Activated CD4-positive, CD25-positive, alpha-beta regulatory T cell treated with anti-CD3 and anti-CD28 coated beads, Interleukin-2, amount 50 U/mL, for 72 hours (primary cell): ENCODE measurements at regions not wholly inside any gene's neighbourhood (a gene's known extent, or its start where the extent isn't known, plus 50 kb on each side); places are given as distances from the start of the nearest gene placed in this dataset.

Experiments used
- DNase-seq: peaks from one replicate; pipeline ENCODE4 v3.0.0; 2021

DNA sequence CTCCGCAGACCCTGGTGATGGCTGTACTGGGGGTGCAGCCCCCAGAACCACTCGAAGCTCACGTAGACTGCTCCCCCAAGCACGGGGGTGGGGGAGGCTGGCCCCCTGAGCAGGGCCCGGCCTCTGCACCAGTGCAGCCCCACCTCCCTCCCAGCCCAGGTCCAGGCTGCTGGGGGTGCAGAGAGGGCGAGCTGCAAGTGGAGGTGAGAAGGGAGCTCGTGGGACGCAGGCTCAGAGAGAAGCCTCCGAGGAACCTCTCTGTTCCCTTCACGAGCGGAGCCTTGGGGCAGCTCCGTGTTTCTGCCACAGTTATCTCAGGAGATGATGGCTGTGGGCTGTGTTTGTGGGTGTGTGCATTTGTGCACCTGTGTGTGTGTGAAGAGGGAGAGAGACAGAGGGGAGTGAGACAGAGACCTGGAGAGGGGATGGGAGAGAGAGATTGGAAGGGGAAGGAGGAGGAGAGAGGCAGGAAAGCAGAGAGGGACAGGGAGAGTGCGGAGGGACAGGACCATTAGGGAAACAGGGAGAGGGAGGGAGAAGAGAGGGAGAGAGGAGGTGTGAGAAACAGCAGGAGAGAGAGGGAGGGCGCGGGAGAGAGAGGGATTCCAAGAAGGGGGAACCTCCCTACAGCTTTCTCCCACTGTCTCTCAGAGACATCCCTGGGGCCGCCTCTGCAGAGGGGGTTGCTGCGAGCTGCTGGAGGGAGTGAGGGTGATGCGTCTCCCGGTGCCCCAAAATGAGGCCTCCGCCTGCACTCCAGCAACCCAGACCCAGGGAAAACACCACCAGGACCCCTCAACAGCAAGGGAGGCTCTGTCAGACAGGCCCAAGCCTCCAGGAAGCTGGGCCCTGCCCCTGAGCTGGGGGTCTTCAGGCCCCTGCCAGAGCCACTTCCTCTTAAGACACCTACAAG, 1488.6 kb downstream of the BRD1 start:
- no peak for DNase-seq

DNA sequence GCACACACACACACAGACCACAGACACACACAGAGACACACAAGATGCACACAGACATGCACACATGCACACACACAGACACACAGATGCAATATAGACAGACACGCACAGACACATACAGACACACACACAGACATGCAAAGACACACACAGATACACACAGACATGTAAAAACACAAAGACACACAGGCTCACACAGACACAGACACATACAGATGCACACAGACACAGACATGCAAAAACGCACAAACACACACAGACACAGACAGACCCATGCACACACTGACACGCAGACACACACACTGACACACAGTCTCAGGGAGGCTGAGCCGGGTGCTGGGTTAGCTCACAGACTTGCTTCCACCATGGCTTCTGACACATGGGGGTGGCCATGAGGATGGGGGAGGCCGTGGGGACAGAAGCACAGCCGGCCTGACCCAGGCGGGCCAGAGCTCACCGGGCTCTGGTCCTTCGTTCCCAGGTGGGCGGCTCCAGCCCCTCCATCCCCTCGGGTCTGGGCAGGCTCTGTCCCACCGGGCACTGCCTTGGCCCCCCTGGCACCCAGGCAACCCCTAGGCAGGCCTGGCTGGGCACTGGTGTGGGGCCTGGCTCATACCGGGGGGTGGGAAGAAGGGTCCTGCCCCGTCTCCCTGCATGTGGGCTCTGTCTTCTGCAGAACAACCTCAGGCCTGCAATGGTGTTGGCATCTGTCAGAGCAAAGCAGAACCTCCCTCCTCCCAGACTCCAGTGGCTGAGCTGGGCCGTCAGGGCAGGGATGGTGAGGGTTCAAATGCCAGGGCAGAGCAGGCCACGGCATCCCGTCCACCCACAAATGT, 1489.5 kb downstream of the BRD1 start:
- no peak for DNase-seq

DNA sequence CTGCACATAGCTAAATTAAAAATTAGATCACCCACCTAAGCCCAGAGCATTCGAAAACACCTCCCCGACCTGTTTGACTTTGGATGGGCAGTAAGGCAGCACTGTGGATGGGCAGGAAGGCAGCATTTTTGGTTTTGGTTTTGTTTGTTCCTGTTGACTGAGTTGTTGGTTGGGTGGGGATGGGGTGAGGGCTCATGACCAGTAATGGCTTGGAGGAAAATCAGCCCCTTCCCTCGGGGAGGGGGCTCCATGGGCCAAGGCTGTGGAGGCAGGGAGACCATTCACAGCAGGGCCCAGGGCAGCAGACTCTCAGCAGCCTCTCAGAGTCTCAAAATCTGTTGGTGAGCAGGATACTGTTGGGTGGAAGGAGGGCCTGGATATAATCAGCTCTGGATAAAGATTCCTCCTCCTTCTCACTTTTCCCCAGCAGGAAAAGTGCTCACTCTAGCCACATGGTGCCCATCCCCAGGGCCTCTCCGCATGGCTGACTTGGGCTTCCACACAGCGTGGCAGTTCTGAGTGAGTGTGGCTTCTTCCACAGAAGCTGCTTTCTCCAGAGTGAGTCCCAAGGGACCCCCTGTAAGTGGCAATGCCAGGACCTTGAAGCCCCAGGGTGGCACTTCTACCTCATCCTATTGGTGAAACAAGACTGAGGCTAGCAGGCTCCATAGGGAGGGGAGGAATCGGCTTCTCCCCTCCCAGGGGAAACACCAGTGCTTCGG, 1491.2 kb downstream of the BRD1 start:
- DNase-seq: no peak

DNA sequence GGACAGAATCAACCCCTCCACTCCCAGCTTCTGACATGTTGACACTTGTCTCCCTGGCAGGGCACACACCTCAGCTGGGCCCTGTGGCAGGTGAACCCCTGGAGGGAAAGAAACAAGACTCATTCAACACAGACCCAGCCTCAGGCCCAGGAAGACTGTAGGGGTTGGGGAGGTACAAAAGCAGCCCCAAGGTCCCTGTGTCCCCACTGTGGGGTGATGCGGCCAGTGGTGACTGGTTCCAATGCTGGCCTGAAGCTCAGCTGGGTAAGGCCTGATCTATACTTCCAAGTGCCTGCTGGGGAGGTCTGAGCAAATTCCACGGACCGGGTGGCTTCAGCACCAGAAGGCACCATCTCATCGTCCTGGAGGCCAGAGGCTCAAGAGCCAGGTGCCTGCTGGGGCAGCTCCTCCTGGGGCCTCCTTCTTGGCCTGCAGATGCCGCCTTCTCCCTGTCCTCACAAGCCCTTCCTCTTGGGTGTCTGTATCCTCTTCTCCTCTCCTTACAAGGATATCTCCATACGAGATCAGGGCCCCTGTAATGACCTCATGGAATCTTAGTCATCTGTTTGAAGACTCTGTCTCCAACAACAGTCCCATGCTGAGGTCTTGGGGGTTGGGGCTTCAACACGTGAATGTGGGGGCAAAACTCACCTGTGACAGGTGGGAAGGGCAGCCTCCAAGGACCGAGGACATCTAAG, 1492.1 kb downstream of the BRD1 start:
- no peak for DNase-seq

DNA sequence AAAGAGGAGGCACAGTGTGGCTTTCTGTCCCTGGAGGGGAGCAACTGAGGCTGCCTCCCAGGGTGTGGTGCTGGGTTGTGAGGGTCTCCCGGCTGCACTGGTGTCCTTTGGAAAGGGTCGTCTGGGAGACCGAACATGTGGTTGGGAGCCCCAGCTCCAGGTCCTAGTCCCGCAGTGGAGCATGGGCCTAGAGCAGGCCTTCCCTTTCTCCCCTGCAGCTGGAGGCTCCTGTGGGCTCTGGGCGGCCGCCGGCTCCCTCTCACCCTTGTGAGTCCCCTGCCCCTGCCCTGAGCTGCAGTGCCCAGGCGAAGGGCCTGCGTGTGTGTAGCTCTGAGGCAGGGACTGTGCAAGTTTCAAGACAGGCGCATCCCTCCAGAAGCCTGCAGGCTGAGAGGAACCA, 1492.7 kb downstream of the BRD1 start:
- DNase-seq: no peak

- no peak for DNase-seq
Measured at GRCh38 chr22:48333816-48334735, 1493.6 kb downstream of the BRD1 start.

GRCh38 chr22:48333323-48333763, 1494.3 kb downstream of the BRD1 start:
- no peak for DNase-seq

- no peak for DNase-seq
Measured at GRCh38 chr22:48332438-48333322, 1495.0 kb downstream of the BRD1 start.

DNA sequence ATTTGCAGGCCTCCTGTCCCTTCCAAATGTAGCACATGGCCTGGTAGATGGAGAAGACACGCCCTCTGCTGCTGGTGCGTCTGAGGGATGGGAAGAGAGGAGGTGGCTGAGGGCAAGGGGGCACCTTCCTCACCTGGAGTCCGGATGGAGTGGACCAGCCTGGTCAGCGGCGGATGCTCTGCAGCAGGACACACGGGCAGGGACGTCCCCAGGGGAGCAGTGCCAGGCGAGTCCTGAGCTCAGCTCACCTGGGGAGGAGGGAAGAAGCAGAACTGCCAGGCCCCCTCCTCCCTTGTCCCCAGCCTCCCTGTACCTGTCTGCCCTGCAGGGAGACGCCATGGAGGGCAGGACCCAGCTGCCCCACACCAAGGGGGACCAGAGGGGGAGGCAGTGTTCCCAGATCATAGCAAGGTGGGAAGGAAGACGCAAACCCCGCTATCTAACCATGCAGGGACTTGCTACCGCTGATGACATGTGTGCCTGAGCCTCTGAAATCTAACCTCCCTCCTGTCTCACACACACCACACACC, 1495.9 kb downstream of the BRD1 start:
- no peak for DNase-seq

GRCh38 chr22:48331266-48331665, 1496.4 kb downstream of the BRD1 start:
- no peak for DNase-seq

- no peak for DNase-seq
Measured at GRCh38 chr22:48327721-48328120, 1500.0 kb downstream of the BRD1 start.

- DNase-seq: no peak
Measured at GRCh38 chr22:48323746-48324145, 1503.9 kb downstream of the BRD1 start.

- no peak for DNase-seq
Measured at GRCh38 chr22:48322907-48323306, 1504.8 kb downstream of the BRD1 start.

GRCh38 chr22:48321986-48322545, 1505.6 kb downstream of the BRD1 start:
- no peak for DNase-seq

DNA sequence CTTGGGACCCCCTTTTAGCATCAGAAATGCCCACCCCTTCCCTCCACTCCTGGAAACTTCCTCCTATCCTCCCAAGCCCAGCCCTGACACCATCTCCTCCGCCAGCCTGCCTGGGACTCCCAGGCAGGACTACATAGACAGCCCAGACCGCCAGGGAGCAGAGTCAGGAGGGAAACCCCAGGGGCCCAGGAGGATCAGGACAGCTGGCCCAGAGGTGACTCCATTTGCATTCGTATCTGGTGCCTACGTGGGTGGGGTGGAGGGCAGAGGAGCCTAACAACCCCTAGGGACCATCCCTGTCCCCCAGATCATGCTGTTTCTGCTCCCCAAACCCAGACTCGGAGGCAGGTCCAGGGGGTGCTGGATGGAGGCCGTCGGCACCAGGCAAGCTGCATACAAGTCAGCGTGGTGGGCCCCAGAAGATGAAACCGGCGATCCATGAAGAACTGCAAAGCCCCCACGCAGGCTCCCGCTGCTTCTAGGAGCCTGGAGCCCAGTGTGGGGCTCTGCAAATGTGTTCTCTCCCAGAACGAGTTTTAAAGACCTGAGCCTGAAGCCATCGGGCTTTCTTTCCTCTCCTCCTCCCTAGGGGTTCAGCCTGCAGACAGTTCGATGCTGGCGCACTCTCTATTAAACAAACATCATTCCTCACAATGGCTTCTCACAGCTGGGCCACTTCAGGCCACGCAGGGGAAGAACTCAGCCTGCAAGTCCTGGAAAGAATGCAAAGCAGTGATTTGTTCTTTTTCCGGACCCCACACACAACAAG, 1506.8 kb downstream of the BRD1 start:
- no peak for DNase-seq

GRCh38 chr22:48320048-48320682, 1507.5 kb downstream of the BRD1 start:
- no peak for DNase-seq

DNA sequence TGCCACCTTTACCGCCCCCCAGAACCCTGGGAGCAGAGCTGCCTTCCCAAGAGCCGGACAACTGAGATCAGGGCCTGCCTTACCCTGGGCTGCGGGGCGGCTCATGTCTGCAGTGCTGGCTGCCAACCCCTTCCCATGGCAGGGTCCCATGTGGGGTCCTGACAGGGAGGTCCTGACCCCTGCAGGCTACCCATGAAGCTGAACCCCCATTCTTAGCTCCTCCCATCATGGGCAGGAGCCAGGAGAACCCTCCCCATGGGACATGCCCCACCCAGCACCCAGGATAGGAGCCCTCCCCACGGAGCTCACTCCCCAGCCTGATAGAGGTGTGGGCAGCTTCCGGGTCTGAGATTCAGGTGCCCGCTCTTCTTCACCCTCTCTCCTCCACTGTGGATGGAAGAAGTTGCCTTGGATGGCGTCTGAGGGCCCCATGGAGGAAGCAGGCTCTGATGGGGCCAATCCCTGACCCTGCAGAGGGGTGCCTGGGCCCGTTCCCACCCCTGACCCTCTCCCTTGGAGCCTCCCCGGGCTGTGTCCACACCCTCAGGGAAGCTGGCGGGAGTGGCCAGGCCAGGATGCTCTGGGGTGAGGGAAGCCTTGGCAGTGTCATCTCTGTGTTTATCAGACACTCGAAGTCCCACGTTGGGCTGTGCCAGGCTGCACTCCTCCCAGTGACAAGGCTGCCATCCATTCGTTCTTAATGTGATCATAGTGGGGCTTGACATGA, 1508.2 kb downstream of the BRD1 start:
- DNase-seq: no peak
